ENCODE measurements at regions not wholly inside any gene's neighbourhood (a gene's known extent, or its start where the extent isn't known, plus 50 kb on each side); places are given as distances from the start of the nearest gene placed in this dataset.

DNA sequence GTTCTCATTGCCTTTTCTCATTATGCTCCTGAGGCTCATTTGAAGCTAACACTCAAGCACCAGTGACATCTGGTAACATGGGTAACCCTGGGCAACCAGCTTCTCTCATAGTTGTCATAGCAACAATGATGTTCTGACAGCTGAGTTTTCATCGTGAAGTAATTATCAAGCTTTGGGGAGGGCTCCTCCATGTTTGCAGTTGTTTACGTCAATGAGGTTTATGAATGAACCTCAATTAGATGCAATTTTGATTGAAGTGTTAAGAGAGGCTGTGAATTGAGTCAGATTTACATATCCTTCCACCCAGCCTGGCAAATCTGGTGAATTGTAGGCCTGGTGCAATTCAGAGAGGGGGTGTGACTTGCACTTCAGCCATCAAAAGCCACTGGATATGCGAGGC is 119.3 kb upstream of the CHD2 start:
- intact Hi-C loops (cut with micrococcal nuclease; ENCODE audit: unreplicated experiment) = no loop called here
- no peaks in the 10 kb centered on the region for H3K27me3 ChIP-seq (replicated peaks in 1 of 2; ENCODE audit: control insufficient read depth in 2 of 2, insufficient read depth in 2 of 2, low read length in 1 of 2)

More for the DNA sequence above, 119.3 kb upstream of the CHD2 start:
- H3K36me3 ChIP-seq (ENCODE audit: control insufficient read depth in 2 of 2, insufficient read depth in 2 of 2, low read length in 1 of 2) = no peaks in the 10 kb centered on the region
- no peaks in the 10 kb centered on the region for H3K79me2 ChIP-seq (ENCODE audit: control insufficient read depth, insufficient read depth, low read length)
- no peak for DNase-seq (ENCODE audit: low read depth, low spot score)
- CTCF ChIA-PET = no interaction called here
- in situ Hi-C loops (cut with MboI) = loop anchor here (25.0 kb wide), 1 partner anchor 1331 kb away; no protein-coding TSS in a partner anchor
- H2AFZ ChIP-seq (ENCODE audit: control insufficient read depth, low read depth, low read length) = no peak overlapping the region
- no TSS peak for BruUV-seq (replicated peaks)
- RAD21 ChIA-PET (ENCODE audit: unreplicated experiment) = no interaction called here
- no peak for ATAC-seq
- no peak overlapping the region for H3K4me2 ChIP-seq (ENCODE audit: control insufficient read depth, insufficient read depth)
- FAIRE-seq = no peak
- SMC1A ChIA-PET (ENCODE audit: uncharacterized antibody, unreplicated experiment) = no interaction called here
- H3K4me1 ChIP-seq (ENCODE audit: control insufficient read depth, insufficient read depth, low read length) = no peaks in the 10 kb centered on the region
- TF ChIP-seq ZNF622 (IDR thresholded peaks at IDR 0.05) (no peak), SP1 (IDR thresholded peaks at IDR 0.05; ENCODE audit: low read depth, low read length) (no peak), NFYA (IDR thresholded peaks at IDR 0.05; ENCODE audit: borderline replicate concordance, low read depth, low read length) (no peak), NR2C2 (IDR thresholded peaks at IDR 0.05; ENCODE audit: borderline replicate concordance, control insufficient read depth, insufficient read length, low read depth) (no peak), SUPT20H (IDR thresholded peaks at IDR 0.05; ENCODE audit: borderline replicate concordance, control insufficient read depth, low read depth, low read length) (no peak), KAT2A (conservative IDR thresholded peaks at IDR 0.05; ENCODE audit: control insufficient read depth, low read depth, low read length) (no peak), ZSCAN29 (IDR thresholded peaks at IDR 0.05) (no peak), PAX5 (IDR thresholded peaks at IDR 0.05; ENCODE audit: borderline replicate concordance, low read depth, low read length) (no peak), SIX5 (IDR thresholded peaks at IDR 0.05; ENCODE audit: low read depth, low read length, severe bottlenecking) (no peak), DPF2 (IDR thresholded peaks at IDR 0.05) (no peak)
- TF ChIP-seq, protein P1, sequence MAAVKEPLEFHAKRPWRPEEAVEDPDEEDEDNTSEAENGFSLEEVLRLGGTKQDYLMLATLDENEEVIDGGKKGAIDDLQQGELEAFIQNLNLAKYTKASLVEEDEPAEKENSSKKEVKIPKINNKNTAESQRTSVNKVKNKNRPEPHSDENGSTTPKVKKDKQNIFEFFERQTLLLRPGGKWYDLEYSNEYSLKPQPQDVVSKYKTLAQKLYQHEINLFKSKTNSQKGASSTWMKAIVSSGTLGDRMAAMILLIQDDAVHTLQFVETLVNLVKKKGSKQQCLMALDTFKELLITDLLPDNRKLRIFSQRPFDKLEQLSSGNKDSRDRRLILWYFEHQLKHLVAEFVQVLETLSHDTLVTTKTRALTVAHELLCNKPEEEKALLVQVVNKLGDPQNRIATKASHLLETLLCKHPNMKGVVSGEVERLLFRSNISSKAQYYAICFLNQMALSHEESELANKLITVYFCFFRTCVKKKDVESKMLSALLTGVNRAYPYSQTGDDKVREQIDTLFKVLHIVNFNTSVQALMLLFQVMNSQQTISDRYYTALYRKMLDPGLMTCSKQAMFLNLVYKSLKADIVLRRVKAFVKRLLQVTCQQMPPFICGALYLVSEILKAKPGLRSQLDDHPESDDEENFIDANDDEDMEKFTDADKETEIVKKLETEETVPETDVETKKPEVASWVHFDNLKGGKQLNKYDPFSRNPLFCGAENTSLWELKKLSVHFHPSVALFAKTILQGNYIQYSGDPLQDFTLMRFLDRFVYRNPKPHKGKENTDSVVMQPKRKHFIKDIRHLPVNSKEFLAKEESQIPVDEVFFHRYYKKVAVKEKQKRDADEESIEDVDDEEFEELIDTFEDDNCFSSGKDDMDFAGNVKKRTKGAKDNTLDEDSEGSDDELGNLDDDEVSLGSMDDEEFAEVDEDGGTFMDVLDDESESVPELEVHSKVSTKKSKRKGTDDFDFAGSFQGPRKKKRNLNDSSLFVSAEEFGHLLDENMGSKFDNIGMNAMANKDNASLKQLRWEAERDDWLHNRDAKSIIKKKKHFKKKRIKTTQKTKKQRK (IDR thresholded peaks at IDR 0.05; ENCODE audit: low read depth, low read length) = no peak
- TF ChIP-seq, protein P2, sequence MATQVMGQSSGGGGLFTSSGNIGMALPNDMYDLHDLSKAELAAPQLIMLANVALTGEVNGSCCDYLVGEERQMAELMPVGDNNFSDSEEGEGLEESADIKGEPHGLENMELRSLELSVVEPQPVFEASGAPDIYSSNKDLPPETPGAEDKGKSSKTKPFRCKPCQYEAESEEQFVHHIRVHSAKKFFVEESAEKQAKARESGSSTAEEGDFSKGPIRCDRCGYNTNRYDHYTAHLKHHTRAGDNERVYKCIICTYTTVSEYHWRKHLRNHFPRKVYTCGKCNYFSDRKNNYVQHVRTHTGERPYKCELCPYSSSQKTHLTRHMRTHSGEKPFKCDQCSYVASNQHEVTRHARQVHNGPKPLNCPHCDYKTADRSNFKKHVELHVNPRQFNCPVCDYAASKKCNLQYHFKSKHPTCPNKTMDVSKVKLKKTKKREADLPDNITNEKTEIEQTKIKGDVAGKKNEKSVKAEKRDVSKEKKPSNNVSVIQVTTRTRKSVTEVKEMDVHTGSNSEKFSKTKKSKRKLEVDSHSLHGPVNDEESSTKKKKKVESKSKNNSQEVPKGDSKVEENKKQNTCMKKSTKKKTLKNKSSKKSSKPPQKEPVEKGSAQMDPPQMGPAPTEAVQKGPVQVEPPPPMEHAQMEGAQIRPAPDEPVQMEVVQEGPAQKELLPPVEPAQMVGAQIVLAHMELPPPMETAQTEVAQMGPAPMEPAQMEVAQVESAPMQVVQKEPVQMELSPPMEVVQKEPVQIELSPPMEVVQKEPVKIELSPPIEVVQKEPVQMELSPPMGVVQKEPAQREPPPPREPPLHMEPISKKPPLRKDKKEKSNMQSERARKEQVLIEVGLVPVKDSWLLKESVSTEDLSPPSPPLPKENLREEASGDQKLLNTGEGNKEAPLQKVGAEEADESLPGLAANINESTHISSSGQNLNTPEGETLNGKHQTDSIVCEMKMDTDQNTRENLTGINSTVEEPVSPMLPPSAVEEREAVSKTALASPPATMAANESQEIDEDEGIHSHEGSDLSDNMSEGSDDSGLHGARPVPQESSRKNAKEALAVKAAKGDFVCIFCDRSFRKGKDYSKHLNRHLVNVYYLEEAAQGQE (IDR thresholded peaks at IDR 0.05; ENCODE audit: low read depth, low read length) = no peak
- TF ChIP-seq, protein P3, sequence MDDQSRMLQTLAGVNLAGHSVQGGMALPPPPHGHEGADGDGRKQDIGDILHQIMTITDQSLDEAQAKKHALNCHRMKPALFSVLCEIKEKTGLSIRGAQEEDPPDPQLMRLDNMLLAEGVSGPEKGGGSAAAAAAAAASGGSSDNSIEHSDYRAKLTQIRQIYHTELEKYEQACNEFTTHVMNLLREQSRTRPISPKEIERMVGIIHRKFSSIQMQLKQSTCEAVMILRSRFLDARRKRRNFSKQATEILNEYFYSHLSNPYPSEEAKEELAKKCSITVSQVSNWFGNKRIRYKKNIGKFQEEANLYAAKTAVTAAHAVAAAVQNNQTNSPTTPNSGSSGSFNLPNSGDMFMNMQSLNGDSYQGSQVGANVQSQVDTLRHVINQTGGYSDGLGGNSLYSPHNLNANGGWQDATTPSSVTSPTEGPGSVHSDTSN (IDR thresholded peaks at IDR 0.05; ENCODE audit: insufficient replicate concordance, low read depth, low read length) = no peak
- no peaks in the 10 kb centered on the region for H4K20me1 ChIP-seq (ENCODE audit: control insufficient read depth, insufficient read depth)
- H3K9ac ChIP-seq (ENCODE audit: control insufficient read depth, insufficient read depth, low read length) = no peak overlapping the region
- H3K27ac ChIP-seq (ENCODE audit: control insufficient read depth, insufficient read depth) = no peak overlapping the region
- 69% methylated on average over 3 of the region's 3 CpGs for WGBS (ENCODE audit: insufficient coverage, insufficient replicate concordance, low lambda C conversion rate, missing lambda C conversion rate)
- H3K4me3 ChIP-seq = no peak overlapping the region
- POLR2A ChIA-PET = no interaction called here
- H3K9me3 ChIP-seq (replicated peaks; ENCODE audit: control insufficient read depth, insufficient read depth, low read length) = no peaks in the 10 kb centered on the region; the same call in 1 of the 3 replicates
